Activated CD8-positive, alpha-beta memory T cell treated with anti-CD3 and anti-CD28 coated beads, Interleukin-2, amount 50 U/mL, for 4 hours (primary cell): ENCODE measurements at regions not wholly inside any gene's neighbourhood (a gene's known extent, or its start where the extent isn't known, plus 50 kb on each side); places are given as distances from the start of the nearest gene placed in this dataset.

Experiments
- DNase-seq: peaks from one replicate; pipeline ENCODE4 v3.0.0-alpha.2; 2020

- no peak for DNase-seq
These were observed 58.4 kb upstream of the ALDH1A1 start for GRCh38 chr9:73011181-73011750.

GRCh38 chr9:73009649-73010288, 56.9 kb upstream of the ALDH1A1 start:
- DNase-seq = no peak

DNA sequence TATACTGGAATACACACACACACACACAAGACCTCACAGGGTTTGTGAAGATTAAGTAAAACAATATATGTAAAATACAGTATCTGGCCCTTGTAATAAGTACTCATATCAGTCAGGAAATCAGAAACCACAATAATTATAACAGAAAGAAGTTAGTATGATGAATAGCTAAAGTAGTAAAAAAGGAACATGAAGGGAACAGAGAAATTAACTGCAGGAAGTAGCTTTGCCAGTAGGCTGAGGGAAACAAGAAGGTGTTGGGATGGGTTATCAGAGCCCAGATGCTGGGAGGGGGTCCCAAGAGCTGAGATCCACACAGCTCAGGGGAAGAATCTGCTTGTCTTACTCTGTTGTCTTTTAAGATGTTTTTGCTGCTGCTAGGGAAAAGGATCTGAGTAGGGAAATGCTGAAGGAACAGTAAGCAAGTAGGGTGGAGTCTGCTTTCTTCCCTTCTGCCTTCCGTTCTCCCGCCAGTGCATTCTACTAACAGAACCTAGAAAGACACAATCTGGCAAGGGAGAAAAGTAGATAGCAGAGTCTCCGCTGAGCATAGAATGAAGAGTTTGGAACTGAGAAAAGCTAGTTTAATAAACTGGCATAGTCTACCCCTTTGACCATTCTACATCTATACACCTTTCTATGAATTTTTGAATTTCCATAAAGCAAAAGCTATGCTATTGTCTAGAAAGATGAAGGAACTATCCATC, 55.3 kb upstream of the ALDH1A1 start:
- DNase-seq = no peak

DNA sequence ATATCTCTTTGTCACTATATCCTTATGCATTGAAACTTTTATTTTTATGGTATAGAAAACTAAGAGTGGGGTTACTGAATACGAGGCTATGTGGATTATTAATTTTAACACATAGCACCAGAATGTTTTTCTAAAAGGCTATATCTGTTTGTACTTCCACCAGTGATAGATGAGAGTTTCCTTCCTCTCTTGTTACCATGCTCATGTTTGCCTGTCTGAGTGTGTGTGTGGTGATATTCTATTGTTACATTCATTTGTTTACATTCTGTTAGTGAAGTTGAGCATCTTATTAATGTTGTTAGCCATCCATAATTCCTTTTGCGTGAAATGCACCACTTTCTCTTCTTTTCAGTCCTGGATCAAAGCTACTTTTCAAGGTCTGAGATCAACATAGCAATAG, 54.1 kb upstream of the ALDH1A1 start:
- DNase-seq = no peak
